Neural progenitor cell (in vitro differentiated cells): ENCODE measurements at regions not wholly inside any gene's neighbourhood (a gene's known extent, or its start where the extent isn't known, plus 50 kb on each side); places are given as distances from the start of the nearest gene placed in this dataset.

Source experiments
- DNase-seq: peaks from one replicate; pipeline ENCODE4 v3.0.0-alpha.2; 2016; ENCODE audit warnings: low spot score
- H2AFZ ChIP-seq: fragments of 200-600 bp; sonication (generic); replicated peaks from 2 replicates; pipeline ENCODE4 v1.6.1; 2016; ENCODE audit warnings: antibody characterized with exemption
- H3F3A ChIP-seq: fragments of 200-600 bp; sonication (generic); 2 replicates; pipeline ENCODE4 v1.6.1; 2016; ENCODE audit warnings: antibody characterized with exemption, low read depth
- H3K27ac ChIP-seq: fragments of 200-600 bp; sonication (generic); 2 replicates; pipeline ENCODE4 v1.5.1; 2016; ENCODE audit warnings: mild to moderate bottlenecking
- H3K27me3 ChIP-seq: fragments of 200-600 bp; sonication (generic); 2 replicates; pipeline ENCODE4 v1.6.1; 2016; ENCODE audit warnings: mild to moderate bottlenecking, moderate library complexity
- H3K36me3 ChIP-seq: fragments of 200-600 bp; sonication (generic); 2 replicates; pipeline ENCODE4 v1.5.1; 2016
- H3K4me1 ChIP-seq: fragments of 200-600 bp; sonication (generic); 2 replicates; pipeline ENCODE4 v1.6.1; 2016; ENCODE audit warnings: mixed run types
- H3K4me2 ChIP-seq: fragments of 200-600 bp; sonication (generic); 2 replicates; pipeline ENCODE4 v1.6.1; 2016
- H3K4me3 ChIP-seq: fragments of 200-600 bp; sonication (generic); 2 replicates; pipeline ENCODE4 v1.5.1; 2016
- H3K79me2 ChIP-seq: fragments of 200-600 bp; sonication (generic); 2 replicates; pipeline ENCODE4 v1.6.1; 2016; ENCODE audit warnings: low read depth
- H3K9ac ChIP-seq: fragments of 200-600 bp; sonication (generic); 2 replicates; pipeline ENCODE4 v1.6.1; 2016
- H3K9me3 ChIP-seq: fragments of 200-600 bp; sonication (generic); 2 replicates; pipeline ENCODE4 v1.5.1; 2016; ENCODE audit warnings: low read depth
- H4K20me1 ChIP-seq: fragments of 200-600 bp; sonication (generic); 2 replicates; pipeline ENCODE4 v1.6.1; 2016; ENCODE audit warnings: low read depth
- H3K27ac Mint-ChIP-seq: 3 replicates; pipeline ENCODE4 v1.8.0; 2021; ENCODE audit warnings: mixed read lengths
- H3K27me3 Mint-ChIP-seq: 2 replicates; pipeline ENCODE4 v1.8.0; 2022; ENCODE audit warnings: low read depth, mild to moderate bottlenecking, inconsistent platforms, moderate library complexity, mixed read lengths; ENCODE audit not compliant: insufficient read depth
- H3K36me3 Mint-ChIP-seq: 3 replicates; pipeline ENCODE4 v1.8.0; 2021; ENCODE audit warnings: mixed read lengths
- H3K4me1 Mint-ChIP-seq: 3 replicates; pipeline ENCODE4 v1.8.0; 2021; ENCODE audit warnings: mixed read lengths
- H3K4me3 Mint-ChIP-seq: 3 replicates; pipeline ENCODE4 v1.8.0; 2021; ENCODE audit warnings: mild to moderate bottlenecking, moderate library complexity, mixed read lengths
- H3K9me3 Mint-ChIP-seq: 3 replicates; pipeline ENCODE4 v1.8.0; 2020; ENCODE audit warnings: mixed read lengths
- EZH2 ChIP-seq: fragments of 200-600 bp; sonication (generic); IDR thresholded peaks from 2 replicates; pipeline ENCODE4 v1.6.1; 2017; ENCODE audit warnings: antibody characterized with exemption, mild to moderate bottlenecking, moderate library complexity
- EZH2phosphoT487 ChIP-seq: fragments of 200-600 bp; sonication (generic); IDR thresholded peaks from 2 replicates; pipeline ENCODE4 v1.6.1; 2017; ENCODE audit warnings: antibody characterized with exemption
- TF ChIP-seq, protein P1 (sequence below): fragments of 200-600 bp; sonication (generic); IDR thresholded peaks from 2 replicates; pipeline ENCODE4 v1.5.1; 2017; ENCODE audit warnings: antibody characterized with exemption, mild to moderate bottlenecking

DNA sequence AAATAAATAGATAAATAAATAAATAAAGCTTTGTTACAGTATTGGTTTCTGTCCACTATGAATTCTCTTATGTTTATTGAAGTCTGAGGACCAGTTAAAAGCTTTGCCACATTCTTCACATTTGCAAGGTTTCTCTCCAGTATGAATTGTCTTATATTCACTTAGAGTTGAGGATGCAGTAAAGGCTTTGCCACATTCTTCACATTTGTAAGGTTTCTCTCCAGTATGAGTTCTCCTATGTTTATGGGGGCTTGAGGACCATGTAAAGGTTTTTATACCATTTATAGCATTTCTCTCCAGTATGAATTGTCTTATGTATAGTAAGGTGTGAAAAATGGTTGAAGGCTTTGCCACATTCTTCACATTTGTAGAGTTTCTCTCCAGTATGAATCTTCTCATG is 168.3 kb downstream of the ZNF737 start:
- DNase-seq = no peak
- H3K27me3 ChIP-seq = no peaks in the 10 kb centered on the region
- H3K36me3 ChIP-seq = peaks cover 37% of the 10 kb centered on the region
- TF ChIP-seq, protein P1, sequence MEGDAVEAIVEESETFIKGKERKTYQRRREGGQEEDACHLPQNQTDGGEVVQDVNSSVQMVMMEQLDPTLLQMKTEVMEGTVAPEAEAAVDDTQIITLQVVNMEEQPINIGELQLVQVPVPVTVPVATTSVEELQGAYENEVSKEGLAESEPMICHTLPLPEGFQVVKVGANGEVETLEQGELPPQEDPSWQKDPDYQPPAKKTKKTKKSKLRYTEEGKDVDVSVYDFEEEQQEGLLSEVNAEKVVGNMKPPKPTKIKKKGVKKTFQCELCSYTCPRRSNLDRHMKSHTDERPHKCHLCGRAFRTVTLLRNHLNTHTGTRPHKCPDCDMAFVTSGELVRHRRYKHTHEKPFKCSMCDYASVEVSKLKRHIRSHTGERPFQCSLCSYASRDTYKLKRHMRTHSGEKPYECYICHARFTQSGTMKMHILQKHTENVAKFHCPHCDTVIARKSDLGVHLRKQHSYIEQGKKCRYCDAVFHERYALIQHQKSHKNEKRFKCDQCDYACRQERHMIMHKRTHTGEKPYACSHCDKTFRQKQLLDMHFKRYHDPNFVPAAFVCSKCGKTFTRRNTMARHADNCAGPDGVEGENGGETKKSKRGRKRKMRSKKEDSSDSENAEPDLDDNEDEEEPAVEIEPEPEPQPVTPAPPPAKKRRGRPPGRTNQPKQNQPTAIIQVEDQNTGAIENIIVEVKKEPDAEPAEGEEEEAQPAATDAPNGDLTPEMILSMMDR = no peak
- TF ChIP-seq EZH2 = no peak
- no peak for TF ChIP-seq EZH2phosphoT487
- H3F3A ChIP-seq = no peaks in the 10 kb centered on the region
- H3K27me3 Mint-ChIP-seq = no peaks in the 10 kb centered on the region
- H3K79me2 ChIP-seq = no peaks in the 10 kb centered on the region
- no peak overlapping the region for H3K4me2 ChIP-seq
- H3K36me3 Mint-ChIP-seq = peaks cover 19% of the 10 kb centered on the region
- no peak overlapping the region for H3K9ac ChIP-seq
- no peaks in the 10 kb centered on the region for H3K4me1 Mint-ChIP-seq
- H3K4me1 ChIP-seq = no peaks in the 10 kb centered on the region
- peaks cover 55% of the 10 kb centered on the region for H3K9me3 Mint-ChIP-seq
- H3K4me3 ChIP-seq = no peak overlapping the region
- no peak overlapping the region for H2AFZ ChIP-seq
- no peak overlapping the region for H3K27ac ChIP-seq
- H3K9me3 ChIP-seq = peaks cover 40% of the 10 kb centered on the region
- no peak overlapping the region for H3K27ac Mint-ChIP-seq
- no peak overlapping the region for H3K4me3 Mint-ChIP-seq
- H4K20me1 ChIP-seq = no peaks in the 10 kb centered on the region

DNA sequence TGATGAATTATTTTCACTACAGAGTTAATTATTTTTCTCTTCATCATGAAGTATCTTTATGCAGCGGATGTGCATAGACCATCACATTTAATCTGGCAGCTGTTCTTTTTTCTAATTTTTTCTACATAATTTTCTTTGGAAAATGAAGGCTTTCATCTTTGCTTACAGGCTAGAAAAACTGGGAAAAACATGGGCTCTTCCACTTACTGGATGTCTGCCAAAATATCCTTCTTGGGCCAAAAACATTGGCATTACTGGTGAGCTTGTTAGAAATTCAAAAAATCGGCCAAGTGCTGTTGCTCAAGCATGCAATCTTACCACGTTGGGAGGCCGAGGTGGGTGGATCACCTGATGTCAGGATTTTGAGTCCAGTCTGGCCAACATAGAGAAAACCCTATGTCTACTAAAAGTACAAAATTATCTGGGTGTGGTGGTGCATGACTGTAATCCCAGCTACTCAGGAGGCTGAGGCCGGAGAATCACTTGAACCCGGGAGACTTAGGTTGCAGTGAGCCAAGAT is 176.8 kb downstream of the ZNF737 start:
- H3K27me3 Mint-ChIP-seq = no peaks in the 10 kb centered on the region
- no peak overlapping the region for H2AFZ ChIP-seq
- H3K4me3 ChIP-seq = no peak overlapping the region
- no peak overlapping the region for H3K4me2 ChIP-seq
- H3K4me3 Mint-ChIP-seq = no peak overlapping the region
- H3K36me3 Mint-ChIP-seq = peaks cover 2% of the 10 kb centered on the region
- no peaks in the 10 kb centered on the region for H3K79me2 ChIP-seq
- no peaks in the 10 kb centered on the region for H3F3A ChIP-seq
- peaks cover 42% of the 10 kb centered on the region for H3K9me3 Mint-ChIP-seq
- no peak overlapping the region for H3K27ac Mint-ChIP-seq
- H4K20me1 ChIP-seq = no peaks in the 10 kb centered on the region
- H3K27me3 ChIP-seq = no peaks in the 10 kb centered on the region
- no peaks in the 10 kb centered on the region for H3K36me3 ChIP-seq
- no peak overlapping the region for H3K27ac ChIP-seq
- no peaks in the 10 kb centered on the region for H3K4me1 ChIP-seq
- no peak overlapping the region for H3K9ac ChIP-seq
- H3K4me1 Mint-ChIP-seq = no peaks in the 10 kb centered on the region
- no peak for TF ChIP-seq EZH2
- TF ChIP-seq, protein P1 = no peak
- TF ChIP-seq EZH2phosphoT487 = no peak
- DNase-seq = no peak
- H3K9me3 ChIP-seq = peaks cover 9% of the 10 kb centered on the region

DNA sequence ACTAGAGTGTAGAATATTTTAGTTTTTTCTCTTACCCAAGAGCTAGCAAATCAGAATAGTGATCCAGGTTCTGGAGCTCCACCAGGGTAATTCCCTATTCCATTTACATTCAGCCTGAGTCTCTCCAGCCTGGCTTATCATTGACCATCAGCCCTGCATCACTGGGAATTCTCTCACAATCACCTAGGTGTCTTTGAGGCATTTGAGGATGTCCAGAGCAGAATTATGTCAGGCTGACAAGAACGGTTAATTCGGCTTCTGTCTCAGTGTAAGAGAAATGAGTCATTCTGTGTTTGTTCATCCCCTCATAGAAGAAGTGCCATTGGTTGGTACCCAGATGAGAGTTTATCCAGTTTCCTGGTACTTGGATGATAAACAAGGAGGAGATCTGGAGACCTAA is 180.5 kb downstream of the ZNF737 start:
- no peak overlapping the region for H3K4me3 Mint-ChIP-seq
- Histone ChIP-seq H3K27me3 (no peaks in the 10 kb centered on the region), H4K20me1 (no peaks in the 10 kb centered on the region), H3K4me3 (no peak overlapping the region), H3K4me1 (no peaks in the 10 kb centered on the region), H2AFZ (no peak overlapping the region), H3K27ac (no peak overlapping the region), H3K79me2 (no peaks in the 10 kb centered on the region), H3F3A (no peaks in the 10 kb centered on the region), H3K4me2 (no peak overlapping the region), H3K36me3 (no peaks in the 10 kb centered on the region), H3K9me3 (peaks cover 5% of the 10 kb centered on the region), H3K9ac (no peak overlapping the region)
- H3K36me3 Mint-ChIP-seq = peaks cover 4% of the 10 kb centered on the region
- no peak overlapping the region for H3K27ac Mint-ChIP-seq
- H3K4me1 Mint-ChIP-seq = no peaks in the 10 kb centered on the region
- peaks cover 31% of the 10 kb centered on the region for H3K9me3 Mint-ChIP-seq
- no peak for DNase-seq
- H3K27me3 Mint-ChIP-seq = no peaks in the 10 kb centered on the region
- TF ChIP-seq, protein P1 = no peak
- TF ChIP-seq EZH2phosphoT487 = no peak
- TF ChIP-seq EZH2 = no peak
